ENCODE measurements at regions not wholly inside any gene's neighbourhood (a gene's known extent, or its start where the extent isn't known, plus 50 kb on each side); places are given as distances from the start of the nearest gene placed in this dataset.
"Not testable (repeated sequence)": the region's sequence is repeated elsewhere in the genome, so short reads cannot be mapped to it uniquely, and the experiment has no call there.

DNA sequence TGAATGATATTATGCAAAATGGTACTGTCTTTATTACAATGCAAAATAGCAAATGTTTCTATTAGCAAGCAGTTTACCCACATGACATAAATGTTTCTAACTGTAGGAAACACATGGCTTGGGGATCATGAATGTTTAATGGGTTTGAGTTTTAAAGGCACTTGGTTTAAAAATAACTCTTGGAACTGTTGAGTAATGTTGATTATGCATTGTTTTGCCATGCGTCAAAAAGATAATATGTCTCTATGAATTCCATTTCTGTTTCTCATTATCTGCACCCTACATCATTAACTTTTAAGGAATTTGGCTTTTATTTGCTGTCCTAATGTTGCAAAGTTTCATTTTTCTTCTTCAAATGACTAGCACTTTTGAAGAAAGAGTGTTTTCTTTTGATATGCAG is 1355.5 kb downstream of the SUCLG1 start:
- 23% methylated on average over 1 of the region's 1 CpG for WGBS
- TF ChIP-seq EP300 (IDR thresholded peaks at IDR 0.05), result no peak
- TF ChIP-seq POLR2AphosphoS5 (IDR thresholded peaks at IDR 0.05), result no peak
- TF ChIP-seq, protein P1, sequence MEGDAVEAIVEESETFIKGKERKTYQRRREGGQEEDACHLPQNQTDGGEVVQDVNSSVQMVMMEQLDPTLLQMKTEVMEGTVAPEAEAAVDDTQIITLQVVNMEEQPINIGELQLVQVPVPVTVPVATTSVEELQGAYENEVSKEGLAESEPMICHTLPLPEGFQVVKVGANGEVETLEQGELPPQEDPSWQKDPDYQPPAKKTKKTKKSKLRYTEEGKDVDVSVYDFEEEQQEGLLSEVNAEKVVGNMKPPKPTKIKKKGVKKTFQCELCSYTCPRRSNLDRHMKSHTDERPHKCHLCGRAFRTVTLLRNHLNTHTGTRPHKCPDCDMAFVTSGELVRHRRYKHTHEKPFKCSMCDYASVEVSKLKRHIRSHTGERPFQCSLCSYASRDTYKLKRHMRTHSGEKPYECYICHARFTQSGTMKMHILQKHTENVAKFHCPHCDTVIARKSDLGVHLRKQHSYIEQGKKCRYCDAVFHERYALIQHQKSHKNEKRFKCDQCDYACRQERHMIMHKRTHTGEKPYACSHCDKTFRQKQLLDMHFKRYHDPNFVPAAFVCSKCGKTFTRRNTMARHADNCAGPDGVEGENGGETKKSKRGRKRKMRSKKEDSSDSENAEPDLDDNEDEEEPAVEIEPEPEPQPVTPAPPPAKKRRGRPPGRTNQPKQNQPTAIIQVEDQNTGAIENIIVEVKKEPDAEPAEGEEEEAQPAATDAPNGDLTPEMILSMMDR (IDR thresholded peaks at IDR 0.05), result no peak
- TF ChIP-seq POLR2A (IDR thresholded peaks at IDR 0.05), result no peak
- Histone ChIP-seq H3K27ac (no peak overlapping the region), H3K4me1 (no peaks in the 10 kb centered on the region), H3K4me3 (no peak overlapping the region), H3K27me3 (no peaks in the 10 kb centered on the region), H3K36me3 (no peaks in the 10 kb centered on the region), H3K9me3 (no peaks in the 10 kb centered on the region)
- DNase-seq (ENCODE audit: low spot score in 2 of 2), result no peak

DNA sequence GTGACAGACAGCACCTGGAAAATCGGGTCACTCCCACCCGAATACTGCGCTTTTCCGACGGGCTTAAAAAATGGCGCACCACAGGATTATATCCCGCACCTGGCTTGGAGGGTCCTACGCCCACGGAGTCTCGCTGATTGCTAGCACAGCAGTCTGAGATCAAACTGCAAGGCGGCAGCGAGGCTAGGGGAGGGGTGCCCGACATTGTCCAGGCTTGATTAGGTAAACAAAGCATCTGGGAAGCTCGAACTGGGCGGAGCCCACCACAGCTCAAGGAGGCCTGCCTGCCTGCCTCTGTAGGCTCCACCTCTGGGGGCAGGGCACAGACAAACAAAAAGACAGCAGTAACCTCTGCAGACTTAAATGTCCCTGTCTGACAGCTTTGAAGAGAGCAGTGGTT is 1370.0 kb downstream of the SUCLG1 start:
- DNase-seq (ENCODE audit: low spot score in 2 of 2); H3K9me3 ChIP-seq; H3K4me1 ChIP-seq; H3K27me3 ChIP-seq; H3K27ac ChIP-seq; H3K4me3 ChIP-seq; H3K36me3 ChIP-seq: not testable (repeated sequence)
- 87% methylated on average over 13 of the region's 15 CpGs for WGBS

DNA sequence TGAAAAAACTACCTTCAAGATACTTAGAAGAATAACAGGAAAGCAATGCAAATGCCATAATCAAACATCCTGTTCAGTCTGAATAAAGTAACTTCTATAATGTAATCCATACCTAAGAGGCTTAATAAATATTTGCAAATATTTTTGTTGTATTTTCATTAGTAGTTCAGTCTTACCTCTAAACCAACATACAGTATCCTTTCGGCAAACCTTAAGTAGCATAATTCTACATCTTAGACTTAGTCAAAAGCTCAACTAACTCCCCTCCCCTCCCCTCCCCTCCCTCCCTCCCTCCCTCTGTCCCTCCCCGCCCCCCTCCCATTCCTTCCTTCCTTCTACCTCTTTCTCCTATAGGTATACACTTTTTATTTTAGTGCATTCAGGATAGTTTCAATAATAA is 1373.2 kb downstream of the SUCLG1 start:
- Histone ChIP-seq H3K9me3 (no peaks in the 10 kb centered on the region), H3K36me3 (no peaks in the 10 kb centered on the region), H3K4me1 (no peaks in the 10 kb centered on the region), H3K4me3 (no peak overlapping the region), H3K27me3 (no peaks in the 10 kb centered on the region), H3K27ac (no peak overlapping the region)
- no peak for DNase-seq (ENCODE audit: low spot score in 2 of 2)
- WGBS, result 91% methylated on average over 2 of the region's 2 CpGs
- TF ChIP-seq EP300 (IDR thresholded peaks at IDR 0.05) (no peak), POLR2AphosphoS5 (IDR thresholded peaks at IDR 0.05) (no peak), POLR2A (IDR thresholded peaks at IDR 0.05) (no peak)
- TF ChIP-seq, protein P1 (IDR thresholded peaks at IDR 0.05), result no peak

DNA sequence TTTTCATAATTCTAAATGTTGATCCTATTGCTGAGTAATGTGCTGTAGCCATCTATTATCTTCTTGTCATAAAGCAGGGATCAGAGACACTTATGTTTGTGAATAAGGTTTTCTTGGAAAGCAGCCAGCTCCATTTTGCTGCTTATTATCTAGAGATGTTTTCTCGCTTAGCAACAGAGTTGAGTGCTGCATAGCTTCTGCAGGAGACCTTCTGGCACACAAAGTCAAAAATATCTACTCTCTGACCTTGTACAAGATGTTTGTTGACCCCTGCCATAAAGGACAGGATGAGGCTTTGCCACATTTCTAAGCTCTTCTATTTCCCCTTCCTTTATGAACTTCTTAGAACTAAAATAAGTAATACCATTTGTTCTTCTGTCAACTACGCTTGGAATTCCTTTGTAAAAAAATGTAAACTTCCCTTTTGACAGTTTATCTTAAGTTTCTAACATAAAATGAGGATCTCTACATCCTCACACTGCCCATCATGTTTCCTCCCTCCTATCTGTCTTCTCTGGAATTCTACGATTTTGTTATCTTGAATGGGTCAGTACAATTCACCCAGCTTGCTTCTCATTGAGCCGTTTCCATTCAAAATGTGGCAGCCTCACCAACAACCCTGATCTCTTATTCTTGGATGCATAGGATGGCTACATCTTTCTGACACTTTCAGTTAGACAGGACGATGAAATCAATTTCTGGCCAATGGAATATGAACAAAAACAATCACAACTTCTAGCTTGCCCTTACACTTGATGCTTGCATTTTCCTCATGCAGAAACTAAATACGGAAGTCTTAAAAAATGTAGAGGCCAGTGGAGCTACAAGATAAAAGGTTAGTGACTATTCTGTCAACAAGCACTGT is 1377.0 kb downstream of the SUCLG1 start:
- TF ChIP-seq, protein P1 (IDR thresholded peaks at IDR 0.05), result no peak
- TF ChIP-seq POLR2A (IDR thresholded peaks at IDR 0.05) (no peak), EP300 (IDR thresholded peaks at IDR 0.05) (no peak), POLR2AphosphoS5 (IDR thresholded peaks at IDR 0.05) (no peak)
- H3K36me3 ChIP-seq, result no peaks in the 10 kb centered on the region
- H3K27me3 ChIP-seq, result no peaks in the 10 kb centered on the region
- WGBS, result 52% methylated on average over 6 of the region's 6 CpGs
- H3K4me3 ChIP-seq, result no peak overlapping the region
- no peak overlapping the region for H3K27ac ChIP-seq
- no peak for DNase-seq (ENCODE audit: low spot score in 2 of 2)
- no peaks in the 10 kb centered on the region for H3K4me1 ChIP-seq
- no peaks in the 10 kb centered on the region for H3K9me3 ChIP-seq

DNA sequence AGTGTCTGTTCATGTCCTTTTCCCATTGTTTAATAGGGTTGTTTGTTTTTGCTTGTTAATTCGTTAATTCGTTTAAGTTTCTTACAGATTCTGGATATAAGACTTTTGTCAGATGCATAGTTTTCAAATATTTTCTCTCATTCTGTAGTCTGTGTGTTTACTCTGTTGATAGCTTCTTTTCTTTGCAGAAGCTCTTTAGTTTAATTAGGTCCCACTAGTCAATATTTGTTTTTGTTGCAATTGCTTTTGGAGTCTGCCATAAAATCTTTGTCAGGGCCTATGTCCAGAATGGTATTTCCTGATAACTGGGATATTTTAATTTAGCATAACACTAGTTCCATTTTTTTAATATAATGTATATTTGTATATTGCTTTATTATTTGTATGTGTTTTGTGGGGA is 1380.1 kb downstream of the SUCLG1 start:
- no peaks in the 10 kb centered on the region for H3K27me3 ChIP-seq
- H3K4me1 ChIP-seq, result no peaks in the 10 kb centered on the region
- H3K9me3 ChIP-seq, result no peaks in the 10 kb centered on the region
- 92% methylated on average over 2 of the region's 2 CpGs for WGBS
- TF ChIP-seq POLR2AphosphoS5 (IDR thresholded peaks at IDR 0.05) (no peak), EP300 (IDR thresholded peaks at IDR 0.05) (no peak), POLR2A (IDR thresholded peaks at IDR 0.05) (no peak)
- TF ChIP-seq, protein P1 (IDR thresholded peaks at IDR 0.05), result no peak
- H3K36me3 ChIP-seq, result no peaks in the 10 kb centered on the region
- H3K27ac ChIP-seq, result no peak overlapping the region
- no peak overlapping the region for H3K4me3 ChIP-seq
- no peak for DNase-seq (ENCODE audit: low spot score in 2 of 2)
